ENCODE measurements at regions not wholly inside any gene's neighbourhood (a gene's known extent, or its start where the extent isn't known, plus 50 kb on each side); places are given as distances from the start of the nearest gene placed in this dataset.

DNA sequence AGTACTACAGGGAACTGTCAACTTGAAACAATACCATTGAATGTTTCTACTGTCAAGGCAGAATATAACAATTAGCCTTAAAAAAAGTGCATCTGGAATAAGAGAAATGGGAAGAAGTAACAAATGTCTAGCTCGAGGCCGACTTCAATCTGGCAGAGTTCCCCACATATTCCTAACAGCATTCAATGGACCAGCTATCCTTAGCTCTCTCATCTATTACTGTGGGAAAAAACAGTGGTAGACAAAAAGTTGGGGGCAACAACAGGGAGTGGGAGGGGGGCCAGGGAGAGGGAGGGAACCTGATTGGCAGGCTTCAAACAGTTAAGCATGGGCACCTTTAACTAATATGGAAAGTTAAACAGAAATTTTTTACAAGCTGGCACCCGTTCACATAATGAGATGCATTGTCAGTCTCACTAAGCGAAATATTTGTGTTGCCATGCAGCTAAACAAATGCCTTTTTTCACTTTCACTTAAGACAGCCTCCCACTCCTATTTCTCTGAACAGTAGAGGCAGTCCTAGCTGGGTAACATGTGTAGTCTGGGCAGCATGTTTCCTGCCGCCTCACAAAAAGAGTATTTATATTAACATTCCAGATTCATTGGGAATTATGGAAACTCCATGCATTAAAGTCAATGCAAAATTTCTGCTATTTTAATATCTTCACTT, 62.2 kb upstream of the SOX6 start:
- H3K79me2 ChIP-seq (ENCODE audit: insufficient read depth, low read length): no peaks in the 10 kb centered on the region
- intact Hi-C loops (cut with micrococcal nuclease): no loop called here
- no peak overlapping the region for H3K4me2 ChIP-seq (ENCODE audit: low read length)
- no TSS peak for BruUV-seq (replicated peaks)
- TF ChIP-seq ZNF274 (IDR thresholded peaks at IDR 0.05; ENCODE audit: low read depth, low read length): no peak
- no peak for TF ChIP-seq POLR2A (IDR thresholded peaks at IDR 0.05; ENCODE audit: borderline replicate concordance, extremely low read depth, insufficient read depth, insufficient read length)
- TF ChIP-seq, protein P1, sequence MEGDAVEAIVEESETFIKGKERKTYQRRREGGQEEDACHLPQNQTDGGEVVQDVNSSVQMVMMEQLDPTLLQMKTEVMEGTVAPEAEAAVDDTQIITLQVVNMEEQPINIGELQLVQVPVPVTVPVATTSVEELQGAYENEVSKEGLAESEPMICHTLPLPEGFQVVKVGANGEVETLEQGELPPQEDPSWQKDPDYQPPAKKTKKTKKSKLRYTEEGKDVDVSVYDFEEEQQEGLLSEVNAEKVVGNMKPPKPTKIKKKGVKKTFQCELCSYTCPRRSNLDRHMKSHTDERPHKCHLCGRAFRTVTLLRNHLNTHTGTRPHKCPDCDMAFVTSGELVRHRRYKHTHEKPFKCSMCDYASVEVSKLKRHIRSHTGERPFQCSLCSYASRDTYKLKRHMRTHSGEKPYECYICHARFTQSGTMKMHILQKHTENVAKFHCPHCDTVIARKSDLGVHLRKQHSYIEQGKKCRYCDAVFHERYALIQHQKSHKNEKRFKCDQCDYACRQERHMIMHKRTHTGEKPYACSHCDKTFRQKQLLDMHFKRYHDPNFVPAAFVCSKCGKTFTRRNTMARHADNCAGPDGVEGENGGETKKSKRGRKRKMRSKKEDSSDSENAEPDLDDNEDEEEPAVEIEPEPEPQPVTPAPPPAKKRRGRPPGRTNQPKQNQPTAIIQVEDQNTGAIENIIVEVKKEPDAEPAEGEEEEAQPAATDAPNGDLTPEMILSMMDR (IDR thresholded peaks at IDR 0.05 in 2 of 3, conservative IDR thresholded peaks at IDR 0.05 in 1 of 3; ENCODE audit: borderline replicate concordance in 1 of 3, insufficient read depth in 1 of 3, low read depth in 2 of 3, low read length in 2 of 3): no peak
- TF ChIP-seq, protein P2, sequence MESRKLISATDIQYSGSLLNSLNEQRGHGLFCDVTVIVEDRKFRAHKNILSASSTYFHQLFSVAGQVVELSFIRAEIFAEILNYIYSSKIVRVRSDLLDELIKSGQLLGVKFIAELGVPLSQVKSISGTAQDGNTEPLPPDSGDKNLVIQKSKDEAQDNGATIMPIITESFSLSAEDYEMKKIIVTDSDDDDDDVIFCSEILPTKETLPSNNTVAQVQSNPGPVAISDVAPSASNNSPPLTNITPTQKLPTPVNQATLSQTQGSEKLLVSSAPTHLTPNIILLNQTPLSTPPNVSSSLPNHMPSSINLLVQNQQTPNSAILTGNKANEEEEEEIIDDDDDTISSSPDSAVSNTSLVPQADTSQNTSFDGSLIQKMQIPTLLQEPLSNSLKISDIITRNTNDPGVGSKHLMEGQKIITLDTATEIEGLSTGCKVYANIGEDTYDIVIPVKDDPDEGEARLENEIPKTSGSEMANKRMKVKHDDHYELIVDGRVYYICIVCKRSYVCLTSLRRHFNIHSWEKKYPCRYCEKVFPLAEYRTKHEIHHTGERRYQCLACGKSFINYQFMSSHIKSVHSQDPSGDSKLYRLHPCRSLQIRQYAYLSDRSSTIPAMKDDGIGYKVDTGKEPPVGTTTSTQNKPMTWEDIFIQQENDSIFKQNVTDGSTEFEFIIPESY (IDR thresholded peaks at IDR 0.05; ENCODE audit: extremely low read depth, insufficient replicate concordance, low read length): no peak
- TF ChIP-seq CBX3 (IDR thresholded peaks at IDR 0.05; ENCODE audit: low read depth): no peak
- TF ChIP-seq, protein P3, sequence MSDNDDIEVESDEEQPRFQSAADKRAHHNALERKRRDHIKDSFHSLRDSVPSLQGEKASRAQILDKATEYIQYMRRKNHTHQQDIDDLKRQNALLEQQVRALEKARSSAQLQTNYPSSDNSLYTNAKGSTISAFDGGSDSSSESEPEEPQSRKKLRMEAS (IDR thresholded peaks at IDR 0.05): no peak
- no peak for TF ChIP-seq EZH2phosphoT487 (IDR thresholded peaks at IDR 0.05; ENCODE audit: borderline replicate concordance)
- no peak for TF ChIP-seq POLR2AphosphoS5 (IDR thresholded peaks at IDR 0.05; ENCODE audit: low read depth, low read length)
- TF ChIP-seq EGR1 (IDR thresholded peaks at IDR 0.05; ENCODE audit: low read depth): no peak
- no peak for TF ChIP-seq SRF (IDR thresholded peaks at IDR 0.05; ENCODE audit: low read depth)
- TF ChIP-seq SP1 (IDR thresholded peaks at IDR 0.05; ENCODE audit: low read depth): no peak
- no peak overlapping the region for H2AFZ ChIP-seq (ENCODE audit: low read depth, low read length, poor library complexity, severe bottlenecking)
- DNase-seq (ENCODE audit: low read depth, low spot score) (no peak), ATAC-seq (no peak)
- H4K20me1 ChIP-seq (ENCODE audit: insufficient read depth): no peaks in the 10 kb centered on the region
- no peak overlapping the region for H3K27ac ChIP-seq (ENCODE audit: low read depth, low read length)
- no peak overlapping the region for H3K9ac ChIP-seq (ENCODE audit: low read length)
- no peak overlapping the region for H3K4me3 ChIP-seq (replicated peaks in 1 of 2; ENCODE audit: low read depth in 1 of 2, low read length in 2 of 2)
- H3K9me2 ChIP-seq (ENCODE audit: insufficient read depth): no peaks in the 10 kb centered on the region
- peaks cover 14% of the 10 kb centered on the region for H3K27me3 ChIP-seq (ENCODE audit: insufficient read depth, low read length)
- no peaks in the 10 kb centered on the region for H3K4me1 ChIP-seq (ENCODE audit: control insufficient read depth in 1 of 2, insufficient read depth in 2 of 2, low read length in 2 of 2)
- RAD21 ChIA-PET (ENCODE audit: low non-redundant PET in 1 of 2, low total read pairs in 2 of 2, uncharacterized antibody in 2 of 2, unreplicated experiment in 2 of 2): no interaction called here
- POLR2A ChIA-PET: no interaction called here
- no peaks in the 10 kb centered on the region for H3K9me3 ChIP-seq (ENCODE audit: control insufficient read depth in 1 of 2, insufficient read depth in 1 of 2, low read depth in 1 of 2, low read length in 2 of 2)
- CTCF ChIA-PET: no interaction called here
- H3K36me3 ChIP-seq (ENCODE audit: control insufficient read depth in 1 of 2, insufficient read depth in 2 of 2, low read length in 2 of 2): no peaks in the 10 kb centered on the region

Measured in HCT116 (cell line).